Left kidney (tissue), 1 donor: ENCODE measurements at regions not wholly inside any gene's neighbourhood (a gene's known extent, or its start where the extent isn't known, plus 50 kb on each side); places are given as distances from the start of the nearest gene placed in this dataset.
"Not testable (repeated sequence)": the region's sequence is repeated elsewhere in the genome, so short reads cannot be mapped to it uniquely, and the experiment has no call there.

ENCODE experiments used
- DNase-seq: peaks from one replicate; pipeline ENCODE4 v3.0.0-alpha.2; 2013

- no peak for DNase-seq
Observed at GRCh38 chr2:167342769-167343168, 454.5 kb downstream of the XIRP2 start.

DNA sequence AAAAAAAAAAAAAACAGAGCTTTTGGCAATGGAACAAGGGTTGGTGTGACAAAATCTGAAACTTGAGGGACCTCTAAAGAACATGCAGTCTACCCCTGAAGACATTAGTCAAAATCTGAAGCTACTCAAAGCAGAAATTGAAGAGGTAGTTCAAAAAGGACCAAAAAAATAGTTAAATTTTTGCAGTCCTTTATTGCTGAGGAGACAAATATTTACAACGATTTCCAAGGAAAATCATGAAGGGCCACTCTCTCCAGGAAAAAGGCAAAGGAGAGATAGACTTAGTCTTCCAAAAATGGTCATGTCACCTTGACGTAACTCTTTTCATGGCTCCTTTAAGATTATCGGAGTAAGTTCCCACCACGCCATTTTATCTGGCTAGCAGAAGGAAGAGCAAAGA is 452.0 kb downstream of the XIRP2 start:
- no peak for DNase-seq

- no peak for DNase-seq
Observed at GRCh38 chr2:167336213-167336612, 447.9 kb downstream of the XIRP2 start.

GRCh38 chr2:167335541-167335992 is 447.3 kb downstream of the XIRP2 start:
- no peak for DNase-seq

- no peak for DNase-seq
Observed at GRCh38 chr2:167334146-167334742, 446.0 kb downstream of the XIRP2 start.

DNA sequence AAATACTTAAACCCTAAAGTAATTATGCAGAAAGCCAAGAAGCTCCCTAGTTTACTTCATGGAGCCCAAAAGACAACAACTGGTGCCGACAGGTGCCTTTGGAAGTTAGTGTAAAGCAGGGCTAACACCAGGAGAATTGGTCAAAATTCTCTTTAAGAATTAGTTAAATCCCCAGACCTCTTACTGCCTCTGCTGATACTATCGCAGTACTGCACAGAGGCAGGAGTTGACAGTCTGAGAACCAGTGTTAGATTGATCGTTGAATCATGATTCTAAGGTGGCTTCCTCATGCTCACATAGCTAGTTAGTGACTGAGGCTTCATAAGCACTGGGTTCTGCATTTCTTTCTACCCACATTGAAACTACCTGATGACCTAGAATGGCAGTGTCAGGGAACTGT is 445.0 kb downstream of the XIRP2 start:
- no peak for DNase-seq

DNA sequence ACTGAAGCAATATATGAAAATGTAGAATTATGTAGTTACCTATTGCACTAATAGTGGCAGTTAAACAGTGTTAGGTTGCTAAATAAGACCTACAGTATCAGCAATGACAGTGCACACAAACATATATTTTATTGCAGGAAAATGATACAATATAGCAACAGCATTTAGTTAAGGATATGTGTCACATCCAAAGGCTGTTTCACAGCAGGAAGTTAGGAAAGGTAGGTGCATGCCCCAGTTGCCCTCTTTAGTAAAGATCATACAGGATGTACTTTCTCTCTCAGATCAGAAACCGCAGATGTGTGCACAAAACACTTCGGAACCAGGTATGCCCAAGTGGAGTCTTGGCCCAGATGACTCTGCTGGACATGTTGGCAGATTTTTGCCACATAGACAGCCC is 444.1 kb downstream of the XIRP2 start:
- DNase-seq, result no peak

- DNase-seq, result no peak
Observed at GRCh38 chr2:167331636-167332232, 443.5 kb downstream of the XIRP2 start.

GRCh38 chr2:167328808-167329207 is 440.5 kb downstream of the XIRP2 start:
- DNase-seq, result not testable (repeated sequence)

- DNase-seq, result no peak
Observed at GRCh38 chr2:167322795-167323194, 434.5 kb downstream of the XIRP2 start.

DNA sequence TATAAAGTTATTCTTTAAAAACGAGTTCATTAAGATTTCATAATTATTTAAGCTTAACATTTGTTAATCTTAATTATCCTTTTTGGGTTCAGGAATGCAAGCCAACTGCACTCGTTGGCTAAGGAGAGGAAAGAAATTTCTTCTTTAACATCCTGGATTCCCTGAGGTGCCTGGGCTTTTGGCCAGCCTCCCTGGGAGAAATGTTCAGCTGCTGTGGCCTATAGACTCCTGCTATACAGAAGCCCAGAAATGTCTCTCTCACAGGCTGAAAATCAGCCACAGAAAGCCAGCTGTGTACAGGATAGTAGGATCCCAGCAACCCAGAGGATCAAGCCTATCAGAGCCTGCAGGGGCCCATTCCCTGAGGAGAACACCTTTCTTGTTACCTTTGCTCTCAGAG is 430.3 kb downstream of the XIRP2 start:
- DNase-seq, result no peak

DNA sequence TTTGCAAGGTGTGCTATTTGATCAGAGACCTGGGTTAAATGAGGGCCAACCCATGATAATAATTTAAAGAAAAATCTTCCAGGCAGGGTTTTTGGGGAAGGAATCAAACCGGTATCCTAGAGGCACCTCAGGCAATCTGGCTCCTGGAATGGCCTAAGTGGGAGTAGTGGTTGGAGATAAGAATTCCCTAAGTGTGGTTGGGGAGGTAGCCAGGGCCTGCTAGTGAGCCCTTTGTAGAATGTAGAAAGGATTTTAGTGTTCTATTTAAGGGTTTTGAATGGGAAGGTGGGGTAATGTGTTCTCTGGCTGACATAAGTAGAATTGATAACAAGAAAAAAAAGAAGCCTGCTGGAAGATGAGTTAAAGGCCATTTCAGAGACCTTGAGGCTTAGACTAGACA is 422.2 kb downstream of the XIRP2 start:
- DNase-seq, result no peak
